ENCODE measurements at regions not wholly inside any gene's neighbourhood (a gene's known extent, or its start where the extent isn't known, plus 50 kb on each side); places are given as distances from the start of the nearest gene placed in this dataset.

DNA sequence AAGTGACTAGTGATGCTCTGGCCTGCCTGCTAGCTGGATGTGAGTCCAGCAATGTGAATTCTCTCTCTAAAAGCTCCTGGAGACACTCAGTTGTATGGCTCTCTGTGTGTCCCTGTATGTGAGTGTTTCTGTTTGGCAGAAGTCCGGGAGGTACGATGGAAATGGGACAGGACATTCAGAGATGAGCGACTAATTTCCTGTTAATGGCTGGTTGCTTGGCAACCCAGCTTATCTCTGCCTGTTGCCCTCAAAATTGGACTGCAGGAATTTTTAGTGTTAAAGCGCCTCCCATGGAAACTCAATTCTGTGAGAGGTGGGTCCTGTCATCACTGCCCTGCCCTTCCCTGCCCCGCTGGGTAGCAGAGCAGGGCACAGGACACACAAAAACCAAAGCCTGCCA is 136.8 kb upstream of the LRFN2 start:
- FAIRE-seq (no peak), DNase-seq (ENCODE audit: low read depth in 1 of 2, low spot score in 2 of 2) (no peak)
- Histone ChIP-seq H3K9ac (replicated peaks in 1 of 4; ENCODE audit: extremely low read depth in 1 of 4, low read depth in 3 of 4, low read length in 3 of 4) (no peak overlapping the region), H3K9me3 (ENCODE audit: insufficient read depth in 2 of 2, low read depth in 1 of 2, low read length in 1 of 2) (no peaks in the 10 kb centered on the region), H4K20me1 (replicated peaks in 1 of 2; ENCODE audit: control insufficient read depth in 1 of 2, insufficient read depth in 2 of 2, low read length in 2 of 2) (no peaks in the 10 kb centered on the region), H3K27ac (ENCODE audit: low read depth, low read length) (no peak overlapping the region), H2BK15ac (ENCODE audit: low read length) (no peak overlapping the region), H3K4ac (replicated peaks; ENCODE audit: insufficient read length, low read depth, low read length) (no peak overlapping the region), H2AK5ac (ENCODE audit: low read depth, low read length) (no peak overlapping the region), H3K14ac (ENCODE audit: insufficient read length) (no peak overlapping the region), H3K36me3 (ENCODE audit: control insufficient read depth in 2 of 4, insufficient read depth in 4 of 4, low read length in 3 of 4) (no peaks in the 10 kb centered on the region), H3K27me3 (replicated peaks in 1 of 4; ENCODE audit: control insufficient read depth in 3 of 4, extremely low read depth in 1 of 4, insufficient read depth in 3 of 4, low read length in 3 of 4) (no peaks in the 10 kb centered on the region; a peak in 1 of 7 replicates), H2AFZ (ENCODE audit: low read length) (no peak overlapping the region), H2BK12ac (ENCODE audit: low read depth, low read length) (no peak overlapping the region), H3K79me1 (ENCODE audit: low read depth, low read length) (no peaks in the 10 kb centered on the region), H3K79me2 (ENCODE audit: control insufficient read depth in 1 of 2, insufficient read depth in 2 of 2, low read length in 2 of 2) (no peaks in the 10 kb centered on the region), H4K8ac (ENCODE audit: extremely low read depth, insufficient read depth, low read length) (no peak overlapping the region), H3K4me2 (ENCODE audit: insufficient read depth in 1 of 2, low read depth in 2 of 2, low read length in 2 of 2) (no peak overlapping the region), H3K56ac (replicated peaks; ENCODE audit: insufficient read length, low read depth, low read length) (no peak overlapping the region), H4K5ac (ENCODE audit: insufficient read length, low read depth, low read length) (no peak overlapping the region), H3K23me2 (ENCODE audit: low read depth, low read length) (peaks cover 4% of the 10 kb centered on the region; the same call in 1 of the 2 replicates), H3K4me1 (replicated peaks in 1 of 4; ENCODE audit: control insufficient read depth in 3 of 4, insufficient read depth in 4 of 4, low read length in 3 of 4) (peaks cover 4 to 14% (median 8%) of the 10 kb centered on the region in 4 experiments), H2BK120ac (replicated peaks; ENCODE audit: low read depth, low read length) (no peak overlapping the region), H3K23ac (ENCODE audit: insufficient read length) (no peak overlapping the region), H2BK20ac (ENCODE audit: low read length) (no peak overlapping the region), H4K91ac (replicated peaks; ENCODE audit: insufficient read length, low read length) (no peak overlapping the region), H2BK5ac (ENCODE audit: low read depth, low read length) (no peak overlapping the region), H3K18ac (ENCODE audit: extremely low read depth, low read length) (no peak overlapping the region), H3K4me3 (ENCODE audit: extremely low read depth in 1 of 4, insufficient read depth in 2 of 4, low read depth in 3 of 4, low read length in 4 of 4) (no peak overlapping the region)
- CTCF ChIA-PET (ENCODE audit: partially characterized antibody), result interaction anchor here (0.8 to 1.6 kb wide), 3 partner anchors 12 to 80 kb away, joined by 3 to 4 read pairs (median 4); no protein-coding TSS in a partner anchor
- POLR2A ChIA-PET (ENCODE audit: partially characterized antibody), result interaction anchor here (1.4 kb wide), 1 partner anchor 10 kb away, joined by 4 read pairs; no protein-coding TSS in a partner anchor
- WGBS, 2 experiments (ENCODE audit: extremely low coverage in 1 of 2, insufficient coverage in 1 of 2, insufficient read length in 1 of 2, insufficient replicate concordance in 2 of 2, low coverage in 1 of 2, low lambda C conversion rate in 2 of 2, missing lambda C conversion rate in 1 of 2), result 90% methylated on average over 5 of the region's 5 CpGs; no CpG with 5 or more reads in 1 of the 2 experiments
- no peak for TF ChIP-seq SRF (IDR thresholded peaks at IDR 0.05; ENCODE audit: low read depth, low read length)
- no peak for TF ChIP-seq NRF1 (IDR thresholded peaks at IDR 0.05; ENCODE audit: low read depth, low read length)
- TF ChIP-seq EP300 (IDR thresholded peaks at IDR 0.05; ENCODE audit: borderline replicate concordance in 1 of 2, low read depth in 2 of 2, low read length in 2 of 2), result no peak
- TF ChIP-seq CHD1 (IDR thresholded peaks at IDR 0.05; ENCODE audit: low read depth, low read length), result no peak
- no peak for TF ChIP-seq BACH1 (IDR thresholded peaks at IDR 0.05; ENCODE audit: low read length)
- TF ChIP-seq JUN (IDR thresholded peaks at IDR 0.05; ENCODE audit: low read depth, low read length), result no peak
- no peak for TF ChIP-seq RXRA (IDR thresholded peaks at IDR 0.05; ENCODE audit: insufficient read depth, low read depth, low read length)
- TF ChIP-seq TEAD4 (IDR thresholded peaks at IDR 0.05; ENCODE audit: low read depth, low read length), result no peak
- no peak for TF ChIP-seq CBX5 (IDR thresholded peaks at IDR 0.05; ENCODE audit: low read depth, low read length)
- no peak for TF ChIP-seq MAFK (IDR thresholded peaks at IDR 0.05; ENCODE audit: low read depth, low read length)
- TF ChIP-seq ASH2L (IDR thresholded peaks at IDR 0.05; ENCODE audit: low read length), result no peak
- no peak for TF ChIP-seq FOSL1 (IDR thresholded peaks at IDR 0.05; ENCODE audit: insufficient read depth, low read depth, low read length)
